Thyroid gland (tissue), 4 donors: ENCODE measurements at regions not wholly inside any gene's neighbourhood (a gene's known extent, or its start where the extent isn't known, plus 50 kb on each side); places are given as distances from the start of the nearest gene placed in this dataset.

Source experiments
- DNase-seq, 2 donors: peaks; one replicate each; pipeline ENCODE4 v3.0.0-alpha.2; 2019
- H3K27ac ChIP-seq, 3 donors: fragments of 200-600 bp; sonication (generic); 1 replicate in 2 of 3; 2 replicates in 1 of 3; pipeline ENCODE4 v1.5.1; 2016 to 2019; ENCODE audit warnings: mild to moderate bottlenecking in 1 of 3, moderate library complexity in 1 of 3
- H3K27me3 ChIP-seq: fragments of 200-600 bp; sonication (generic); one replicate; pipeline ENCODE4 v1.5.1; 2019
- H3K36me3 ChIP-seq, 2 donors: fragments of 200-600 bp; sonication (generic); one replicate each; pipeline ENCODE4 v1.5.1; 2016 to 2019
- H3K4me1 ChIP-seq, 2 donors: fragments of 200-600 bp; sonication (generic); one replicate each; pipeline ENCODE4 v1.5.1; 2017 to 2019
- H3K4me3 ChIP-seq, 3 donors: fragments of 200-600 bp; sonication (generic); replicated peaks in 1 of 3; 1 replicate in 2 of 3; 2 replicates in 1 of 3; pipeline ENCODE4 v1.5.1; 2016; ENCODE audit warnings: mild to moderate bottlenecking in 1 of 3
- H3K9me3 ChIP-seq: fragments of 200-600 bp; sonication (generic); one replicate; pipeline ENCODE4 v1.5.1; 2017
- POLR2A ChIP-seq, 2 donors: fragments of 450-650 bp; IDR thresholded peaks; one replicate each; pipeline ENCODE4 v1.6.1; 2017; ENCODE audit warnings: antibody characterized with exemption in 2 of 2, mild to moderate bottlenecking in 2 of 2, moderate library complexity in 1 of 2
- WGBS, 2 donors: methylation state at CpG; one replicate each; pipeline ENCODE4 v1.1.5; 2017; 5-methylcytosine and 5-hydroxymethylcytosine counted together
- intact Hi-C: fragments of 100-400 bp; cut with DNase I; formaldehyde crosslinking; loops from one replicate; pipeline ENCODE4 v1.15.1; 2023
- TF ChIP-seq, protein P1 (sequence below), 6 experiments: fragments of 200-600 bp in 3 of 6; fragments of 450-650 bp in 3 of 6; sonication (generic) in 3 of 6; IDR thresholded peaks; one replicate each; pipeline ENCODE4 v1.5.1; 2016 to 2019; ENCODE audit warnings: antibody characterized with exemption in 6 of 6, mild to moderate bottlenecking in 2 of 6, inconsistent platforms in 1 of 6, moderate library complexity in 1 of 6

DNA sequence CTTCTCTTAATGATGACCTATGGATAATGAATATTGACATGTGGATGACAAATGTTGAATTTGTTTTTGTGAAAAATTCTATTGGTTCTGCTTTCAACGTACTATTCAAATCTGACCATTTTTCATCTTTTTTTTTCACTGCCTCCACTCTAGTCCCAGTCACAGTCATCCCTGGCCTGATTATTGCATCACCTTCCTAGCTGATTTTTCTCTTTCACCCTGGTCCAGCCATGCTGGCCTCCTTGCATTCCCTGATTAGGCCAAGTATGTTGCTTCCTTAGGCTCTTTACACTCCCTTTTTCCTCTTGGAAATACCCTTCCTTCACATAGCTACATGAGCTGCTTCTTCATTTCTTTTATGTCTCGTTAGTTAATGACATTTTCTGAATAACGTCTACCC, 58.1 kb upstream of the MAP9 start:
- Histone ChIP-seq H3K36me3 (no peaks in the 10 kb centered on the region), H3K27me3 (no peaks in the 10 kb centered on the region), H3K9me3 (no peaks in the 10 kb centered on the region), H3K4me1 (no peaks in the 10 kb centered on the region), H3K27ac (no peak overlapping the region), H3K4me3 (no peak overlapping the region)
- intact Hi-C loops: no loop called here
- TF ChIP-seq POLR2A (IDR thresholded peaks at IDR 0.05): no peak
- TF ChIP-seq, protein P1, sequence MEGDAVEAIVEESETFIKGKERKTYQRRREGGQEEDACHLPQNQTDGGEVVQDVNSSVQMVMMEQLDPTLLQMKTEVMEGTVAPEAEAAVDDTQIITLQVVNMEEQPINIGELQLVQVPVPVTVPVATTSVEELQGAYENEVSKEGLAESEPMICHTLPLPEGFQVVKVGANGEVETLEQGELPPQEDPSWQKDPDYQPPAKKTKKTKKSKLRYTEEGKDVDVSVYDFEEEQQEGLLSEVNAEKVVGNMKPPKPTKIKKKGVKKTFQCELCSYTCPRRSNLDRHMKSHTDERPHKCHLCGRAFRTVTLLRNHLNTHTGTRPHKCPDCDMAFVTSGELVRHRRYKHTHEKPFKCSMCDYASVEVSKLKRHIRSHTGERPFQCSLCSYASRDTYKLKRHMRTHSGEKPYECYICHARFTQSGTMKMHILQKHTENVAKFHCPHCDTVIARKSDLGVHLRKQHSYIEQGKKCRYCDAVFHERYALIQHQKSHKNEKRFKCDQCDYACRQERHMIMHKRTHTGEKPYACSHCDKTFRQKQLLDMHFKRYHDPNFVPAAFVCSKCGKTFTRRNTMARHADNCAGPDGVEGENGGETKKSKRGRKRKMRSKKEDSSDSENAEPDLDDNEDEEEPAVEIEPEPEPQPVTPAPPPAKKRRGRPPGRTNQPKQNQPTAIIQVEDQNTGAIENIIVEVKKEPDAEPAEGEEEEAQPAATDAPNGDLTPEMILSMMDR (IDR thresholded peaks at IDR 0.05): no peak
- no peak for DNase-seq
- 86 to 93% methylated on average over 3 of the region's 3 CpGs for WGBS, 2 donors

DNA sequence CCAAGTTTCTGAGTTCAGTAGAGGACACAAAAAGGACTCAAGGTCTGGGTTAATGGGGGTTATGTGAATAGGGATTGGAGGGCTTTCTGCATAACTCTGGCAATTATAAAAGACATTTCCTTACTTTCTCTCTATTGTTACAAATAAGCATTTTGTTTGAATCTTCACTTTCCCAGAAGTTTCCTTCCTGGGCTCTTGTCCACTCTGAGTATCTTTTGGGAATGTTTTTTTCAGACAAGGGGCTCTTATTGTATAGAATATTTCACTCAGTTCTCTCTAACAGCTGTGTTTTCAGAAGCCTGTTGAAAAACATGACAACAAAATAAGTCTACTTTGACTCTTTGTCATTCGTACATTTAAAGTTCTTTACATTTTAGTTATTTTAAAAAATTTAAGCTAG, 57.6 kb upstream of the MAP9 start:
- H3K4me1 ChIP-seq: no peaks in the 10 kb centered on the region
- H3K36me3 ChIP-seq: no peaks in the 10 kb centered on the region
- no peaks in the 10 kb centered on the region for H3K27me3 ChIP-seq
- no peak for DNase-seq
- no peaks in the 10 kb centered on the region for H3K9me3 ChIP-seq
- WGBS, 2 donors: 83 to 86% methylated on average over 1 of the region's 1 CpG
- no peak overlapping the region for H3K27ac ChIP-seq
- TF ChIP-seq, protein P1 (IDR thresholded peaks at IDR 0.05): no peak
- TF ChIP-seq POLR2A (IDR thresholded peaks at IDR 0.05): no peak
- intact Hi-C loops: no loop called here
- H3K4me3 ChIP-seq: no peak overlapping the region

DNA sequence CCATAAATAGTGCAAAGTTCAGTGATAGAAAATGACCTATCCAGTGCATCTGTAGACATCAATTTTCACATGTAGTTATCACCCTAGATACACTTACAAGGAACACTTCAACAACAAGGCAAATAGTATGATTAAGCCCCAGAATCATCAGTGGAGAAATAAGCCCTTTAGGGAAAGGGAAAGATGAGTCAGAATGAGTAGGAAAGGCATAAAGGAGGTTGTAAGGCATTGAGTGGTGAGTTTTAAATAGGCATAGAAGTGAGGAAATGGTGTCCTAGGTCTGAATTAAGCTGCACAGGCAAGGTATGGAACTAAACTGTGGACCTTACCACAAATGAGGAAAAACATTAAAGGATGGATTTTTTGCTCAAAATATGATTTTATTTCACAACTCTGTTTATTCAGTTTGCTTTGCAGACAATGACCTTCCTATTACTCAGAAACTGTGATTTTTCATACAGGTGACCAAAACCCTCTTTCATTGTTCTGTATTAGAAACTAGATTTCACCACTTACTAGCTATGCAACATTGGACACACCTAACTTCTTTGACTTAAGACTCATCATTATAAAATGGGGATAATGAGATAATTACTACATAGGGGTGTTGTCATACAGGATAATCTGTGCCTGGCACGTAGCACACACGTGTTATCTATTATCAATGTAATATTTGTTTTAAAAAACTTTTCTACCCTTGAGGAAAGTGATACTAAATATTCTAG, 57.0 kb upstream of the MAP9 start:
- H3K9me3 ChIP-seq: no peaks in the 10 kb centered on the region
- H3K36me3 ChIP-seq: no peaks in the 10 kb centered on the region
- no peaks in the 10 kb centered on the region for H3K4me1 ChIP-seq
- no peak for TF ChIP-seq POLR2A (IDR thresholded peaks at IDR 0.05)
- TF ChIP-seq, protein P1 (IDR thresholded peaks at IDR 0.05): no peak
- intact Hi-C loops: no loop called here
- DNase-seq: no peak
- no peak overlapping the region for H3K27ac ChIP-seq
- WGBS, 2 donors: 76 to 79% methylated on average over 2 of the region's 2 CpGs
- no peak overlapping the region for H3K4me3 ChIP-seq
- no peaks in the 10 kb centered on the region for H3K27me3 ChIP-seq

DNA sequence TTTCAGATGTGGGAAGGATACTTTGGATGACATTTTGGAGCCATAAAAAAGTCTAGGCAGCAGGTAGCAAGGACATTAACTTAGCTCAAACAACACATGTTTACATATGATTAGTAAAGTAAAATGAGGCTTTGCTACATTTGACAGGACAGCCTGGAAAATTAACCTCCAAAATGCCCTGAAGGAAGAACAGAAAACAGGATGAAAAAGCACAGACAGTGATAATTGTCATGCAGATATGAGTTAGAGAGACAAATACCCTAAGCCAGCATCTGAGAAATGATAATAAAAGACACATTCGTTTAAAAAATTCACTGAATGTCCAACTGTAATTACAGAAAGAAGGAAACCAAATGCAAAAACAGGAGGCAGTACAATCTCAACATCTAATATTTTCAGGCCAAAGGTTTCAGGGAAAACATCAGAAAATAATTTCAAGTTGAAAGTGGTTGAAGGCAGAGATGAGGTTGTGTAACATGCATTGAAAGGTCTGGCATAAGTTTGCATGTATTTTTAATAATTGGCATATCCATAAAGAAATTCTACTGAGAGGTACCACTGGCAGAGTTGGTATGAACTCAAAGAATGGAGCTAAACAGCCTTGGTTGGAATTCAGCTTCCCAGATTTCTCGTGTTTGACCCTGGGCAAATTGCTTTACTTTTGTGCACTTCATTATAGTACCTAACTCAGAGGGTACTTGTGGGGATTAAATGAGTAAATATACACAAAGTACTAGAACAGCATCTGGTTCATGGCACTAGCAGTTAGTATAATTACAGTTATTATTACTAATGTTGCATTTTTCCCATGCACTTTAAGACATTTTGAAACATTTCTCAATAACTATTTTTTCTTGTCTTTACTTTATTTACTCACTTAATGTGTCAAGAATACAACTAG, 54.4 kb upstream of the MAP9 start:
- H3K36me3 ChIP-seq: no peaks in the 10 kb centered on the region
- intact Hi-C loops: no loop called here

More for the DNA sequence above, 54.4 kb upstream of the MAP9 start:
- DNase-seq: no peak
- Histone ChIP-seq H3K27me3 (no peaks in the 10 kb centered on the region), H3K4me3 (no peak overlapping the region), H3K4me1 (no peaks in the 10 kb centered on the region), H3K27ac (no peak overlapping the region), H3K9me3 (no peaks in the 10 kb centered on the region)
- 59 to 62% methylated on average over 2 of the region's 2 CpGs for WGBS, 2 donors
- TF ChIP-seq POLR2A (IDR thresholded peaks at IDR 0.05): no peak
- TF ChIP-seq, protein P1 (IDR thresholded peaks at IDR 0.05): no peak
